WTC11 (cell line): ENCODE measurements at regions not wholly inside any gene's neighbourhood (a gene's known extent, or its start where the extent isn't known, plus 50 kb on each side); places are given as distances from the start of the nearest gene placed in this dataset.

Experiments used
- ATF2 ChIP-seq: sonication (generic); formaldehyde crosslinking; IDR thresholded peaks from 2 replicates; pipeline ENCODE4 v1.8.1; 2022; ENCODE audit warnings: low read depth, missing genetic modification reagents, borderline replicate concordance
- ATF3 ChIP-seq: sonication (generic); formaldehyde crosslinking; conservative IDR thresholded peaks from 2 replicates; pipeline ENCODE4 v1.8.1; 2022; ENCODE audit warnings: mild to moderate bottlenecking, missing genetic modification reagents
- CTCF ChIP-seq: fragments of 200-600 bp; IDR thresholded peaks from 2 replicates; pipeline ENCODE4 v1.8.0; 2022; ENCODE audit warnings: antibody characterized with exemption
- FOXK1 ChIP-seq: sonication (generic); formaldehyde crosslinking; IDR thresholded peaks from 2 replicates; pipeline ENCODE4 v1.8.0; 2022; ENCODE audit warnings: mild to moderate bottlenecking, moderate library complexity, missing genetic modification reagents
- JAZF1 ChIP-seq: fragments of 250-450 bp; sonication (Bioruptor Pico); IDR thresholded peaks from 2 replicates; pipeline ENCODE4 v1.9.0; 2021; ENCODE audit warnings: moderate library complexity, mild to moderate bottlenecking, inconsistent platforms
- MAX ChIP-seq: sonication (generic); formaldehyde crosslinking; IDR thresholded peaks from 2 replicates; pipeline ENCODE4 v1.8.0; 2022; ENCODE audit warnings: mild to moderate bottlenecking, missing genetic modification reagents
- MXD4 ChIP-seq: fragments of 250-450 bp; sonication (Bioruptor Pico); IDR thresholded peaks from 2 replicates; pipeline ENCODE4 v1.8.0; 2021; ENCODE audit warnings: mild to moderate bottlenecking, moderate library complexity, borderline replicate concordance
- NR1H2 ChIP-seq: sonication (generic); formaldehyde crosslinking; IDR thresholded peaks from 2 replicates; pipeline ENCODE4 v1.9.0; 2021; ENCODE audit warnings: mild to moderate bottlenecking, moderate library complexity, missing genetic modification reagents
- PREB ChIP-seq: sonication (generic); formaldehyde crosslinking; IDR thresholded peaks from 2 replicates; pipeline ENCODE4 v1.8.1; 2022; ENCODE audit warnings: mild to moderate bottlenecking, missing genetic modification reagents, moderate library complexity, borderline replicate concordance
- TEAD4 ChIP-seq: sonication (generic); formaldehyde crosslinking; IDR thresholded peaks from 2 replicates; pipeline ENCODE4 v1.8.0; 2022; ENCODE audit warnings: mild to moderate bottlenecking, missing genetic modification reagents

- TF ChIP-seq CTCF (no peak), FOXK1 (CRISPR knock-in tag) (no peak), PREB (no peak), ATF3 (CRISPR knock-in tag) (no peak), ATF2 (CRISPR knock-in tag) (no peak), MXD4 (CRISPR knock-in tag) (no peak), MAX (CRISPR knock-in tag) (no peak), JAZF1 (CRISPR knock-in tag) (no peak), NR1H2 (no peak), TEAD4 (no peak)
These were observed 321.5 kb upstream of the PTBP2 start for GRCh38 chr1:96400089-96400488.
